ENCODE measurements at regions not wholly inside any gene's neighbourhood (a gene's known extent, or its start where the extent isn't known, plus 50 kb on each side); places are given as distances from the start of the nearest gene placed in this dataset.

GRCh38 chr21:43277481-43278351 is 108.9 kb downstream of the CRYAA start:
- no peaks in the 10 kb centered on the region for H3K79me2 ChIP-seq (ENCODE audit: insufficient read depth, low read length)
- H3K9me2 ChIP-seq (ENCODE audit: low read depth, low read length): no peaks in the 10 kb centered on the region
- H3K27me3 ChIP-seq (ENCODE audit: insufficient read depth, low read length): no peaks in the 10 kb centered on the region; the same call in 1 of the 2 replicates
- H3K27ac ChIP-seq (ENCODE audit: low read depth, low read length, poor library complexity, severe bottlenecking): no peak overlapping the region
- no peaks in the 10 kb centered on the region for H3K4me1 ChIP-seq (ENCODE audit: insufficient read depth, low read length, severe bottlenecking)
- H3K4me2 ChIP-seq (ENCODE audit: low read length): no peak overlapping the region
- H3K9me3 ChIP-seq (ENCODE audit: low read length): no peaks in the 10 kb centered on the region
- H4K20me1 ChIP-seq (ENCODE audit: insufficient read depth, low read length): no peaks in the 10 kb centered on the region
- H3K4me3 ChIP-seq (ENCODE audit: low read depth, low read length, poor library complexity, severe bottlenecking): no peak overlapping the region
- H3F3A ChIP-seq (ENCODE audit: insufficient read depth, low read length): no peaks in the 10 kb centered on the region
- no peak overlapping the region for H3K9ac ChIP-seq (ENCODE audit: low read length)
- H3K36me3 ChIP-seq (ENCODE audit: insufficient read depth, low read length): no peaks in the 10 kb centered on the region
- no peak for TF ChIP-seq CTCF (IDR thresholded peaks at IDR 0.05; ENCODE audit: low read length)
- TF ChIP-seq EZH2 (IDR thresholded peaks at IDR 0.05; ENCODE audit: borderline replicate concordance, low read length): no peak
- H2AFZ ChIP-seq (ENCODE audit: low read length): no peak overlapping the region

GRCh38 chr21:43276811-43277210 is 108.0 kb downstream of the CRYAA start:
- Histone ChIP-seq H3K4me3 (ENCODE audit: low read depth, low read length, poor library complexity, severe bottlenecking) (no peak overlapping the region), H3K27ac (ENCODE audit: low read depth, low read length, poor library complexity, severe bottlenecking) (no peak overlapping the region), H3K4me1 (ENCODE audit: insufficient read depth, low read length, severe bottlenecking) (no peaks in the 10 kb centered on the region), H3K36me3 (ENCODE audit: insufficient read depth, low read length) (no peaks in the 10 kb centered on the region), H3K9me3 (ENCODE audit: low read length) (no peaks in the 10 kb centered on the region), H3K79me2 (ENCODE audit: insufficient read depth, low read length) (no peaks in the 10 kb centered on the region), H4K20me1 (ENCODE audit: insufficient read depth, low read length) (no peaks in the 10 kb centered on the region), H3F3A (ENCODE audit: insufficient read depth, low read length) (no peaks in the 10 kb centered on the region), H3K27me3 (ENCODE audit: insufficient read depth, low read length) (no peaks in the 10 kb centered on the region; the same call in 1 of the 2 replicates), H3K9ac (ENCODE audit: low read length) (no peak overlapping the region), H2AFZ (ENCODE audit: low read length) (no peak overlapping the region), H3K9me2 (ENCODE audit: low read depth, low read length) (no peaks in the 10 kb centered on the region), H3K4me2 (ENCODE audit: low read length) (no peak overlapping the region)
- TF ChIP-seq CTCF (IDR thresholded peaks at IDR 0.05; ENCODE audit: low read length) (no peak), EZH2 (IDR thresholded peaks at IDR 0.05; ENCODE audit: borderline replicate concordance, low read length) (no peak)

- Histone ChIP-seq H4K20me1 (ENCODE audit: insufficient read depth, low read length) (no peaks in the 10 kb centered on the region), H3F3A (ENCODE audit: insufficient read depth, low read length) (no peaks in the 10 kb centered on the region), H3K4me2 (ENCODE audit: low read length) (no peak overlapping the region)
Observed at GRCh38 chr21:43275421-43276211, 106.8 kb downstream of the CRYAA start.

More at GRCh38 chr21:43275421-43276211, 106.8 kb downstream of the CRYAA start:
- Histone ChIP-seq H3K79me2 (ENCODE audit: insufficient read depth, low read length) (no peaks in the 10 kb centered on the region), H3K27ac (ENCODE audit: low read depth, low read length, poor library complexity, severe bottlenecking) (no peak overlapping the region), H3K36me3 (ENCODE audit: insufficient read depth, low read length) (no peaks in the 10 kb centered on the region), H3K9me3 (ENCODE audit: low read length) (no peaks in the 10 kb centered on the region), H2AFZ (ENCODE audit: low read length) (no peak overlapping the region), H3K27me3 (ENCODE audit: insufficient read depth, low read length) (no peaks in the 10 kb centered on the region; the same call in 1 of the 2 replicates), H3K4me3 (ENCODE audit: low read depth, low read length, poor library complexity, severe bottlenecking) (no peak overlapping the region), H3K9ac (ENCODE audit: low read length) (no peak overlapping the region), H3K4me1 (ENCODE audit: insufficient read depth, low read length, severe bottlenecking) (no peaks in the 10 kb centered on the region), H3K9me2 (ENCODE audit: low read depth, low read length) (no peaks in the 10 kb centered on the region)
- TF ChIP-seq EZH2 (IDR thresholded peaks at IDR 0.05; ENCODE audit: borderline replicate concordance, low read length) (no peak), CTCF (IDR thresholded peaks at IDR 0.05; ENCODE audit: low read length) (no peak)
